ENCODE measurements at regions not wholly inside any gene's neighbourhood (a gene's known extent, or its start where the extent isn't known, plus 50 kb on each side); places are given as distances from the start of the nearest gene placed in this dataset.

GRCh38 chr11:15621565-15621964 is 506.8 kb downstream of the INSC start:
- TF ChIP-seq CTCF (IDR thresholded peaks at IDR 0.05) (no peak), REST (IDR thresholded peaks at IDR 0.05; ENCODE audit: insufficient read depth in 1 of 2, low read depth in 2 of 2, low read length in 1 of 2) (no peak), POLR2AphosphoS5 (IDR thresholded peaks at IDR 0.05; ENCODE audit: low read depth, low read length) (no peak), SIN3A (IDR thresholded peaks at IDR 0.05; ENCODE audit: borderline replicate concordance, insufficient read depth, low read depth, low read length) (no peak), TCF7L2 (IDR thresholded peaks at IDR 0.05; ENCODE audit: low read depth, low read length) (no peak)

Measured in Panc1 (cell line).